HG03442 (cell line): ENCODE measurements at regions not wholly inside any gene's neighbourhood (a gene's known extent, or its start where the extent isn't known, plus 50 kb on each side); places are given as distances from the start of the nearest gene placed in this dataset.
"Not testable (repeated sequence)": the region's sequence is repeated elsewhere in the genome, so short reads cannot be mapped to it uniquely, and the experiment has no call there.

Experiments used
- ATAC-seq: cut with Tn5 transposase; IDR thresholded peaks from one replicate; pipeline ENCODE4 v1.9.1; 2021; ENCODE audit warnings: mild to moderate bottlenecking, moderate library complexity; ENCODE audit not compliant: unreplicated experiment

DNA sequence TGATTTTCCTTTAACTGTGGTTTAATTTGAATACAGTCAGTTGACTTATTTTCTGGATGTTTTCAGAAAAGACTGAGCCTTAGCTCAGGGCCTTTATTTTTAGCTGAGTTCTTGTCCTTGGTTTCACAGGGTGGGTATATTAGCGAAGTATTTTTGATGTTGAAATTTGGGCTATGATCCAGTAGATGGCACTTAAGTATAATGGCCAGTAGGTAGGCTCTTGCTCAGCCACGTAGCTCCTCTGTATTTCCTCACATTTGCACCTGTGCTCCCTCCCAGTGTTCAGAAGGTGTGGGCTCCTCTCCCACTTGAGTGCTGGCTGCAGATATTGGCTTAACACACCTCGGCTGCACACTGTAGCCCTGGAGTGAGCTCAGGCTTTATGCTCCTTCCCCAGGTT lies 549.9 kb upstream of the AMOT start:
- ATAC-seq, result no peak

DNA sequence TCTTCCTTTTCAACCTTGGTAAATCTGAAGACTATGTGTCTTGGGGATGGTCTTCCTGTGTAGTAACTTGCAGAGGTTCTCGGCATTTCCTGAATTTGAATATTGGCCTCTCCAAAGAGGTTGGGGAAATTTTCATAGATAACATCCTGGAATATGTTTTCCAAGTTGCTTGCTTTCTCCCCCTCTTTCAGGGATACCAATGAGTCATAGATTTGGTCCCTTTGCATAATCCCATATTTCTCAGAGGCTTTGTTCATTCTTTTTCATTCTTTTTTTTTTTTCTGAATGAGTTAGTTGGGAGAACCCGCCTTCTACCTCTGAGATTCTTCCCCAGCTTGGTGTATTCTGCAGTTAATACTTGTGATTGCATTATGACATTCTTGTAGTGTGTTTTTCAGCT lies 549.2 kb upstream of the AMOT start:
- ATAC-seq, result no peak

DNA sequence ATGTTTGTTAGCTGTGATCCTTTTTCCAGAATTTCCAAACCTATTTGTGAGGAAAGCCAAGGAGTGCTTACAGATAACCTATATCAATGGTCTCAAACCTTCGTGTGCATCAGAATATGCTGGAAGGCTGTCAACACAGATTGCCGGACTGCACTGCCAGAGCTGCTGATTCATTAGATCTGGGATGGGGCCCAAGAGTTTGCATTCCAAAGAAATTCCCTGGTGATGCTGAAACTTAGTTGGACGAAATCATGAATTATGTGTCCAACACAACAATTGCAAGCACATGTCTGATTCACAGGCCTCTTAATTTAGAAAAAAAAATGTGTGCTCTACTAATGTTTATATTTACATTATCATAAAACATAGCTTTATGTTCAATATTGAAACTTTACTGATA lies 544.0 kb upstream of the AMOT start:
- no peak for ATAC-seq

DNA sequence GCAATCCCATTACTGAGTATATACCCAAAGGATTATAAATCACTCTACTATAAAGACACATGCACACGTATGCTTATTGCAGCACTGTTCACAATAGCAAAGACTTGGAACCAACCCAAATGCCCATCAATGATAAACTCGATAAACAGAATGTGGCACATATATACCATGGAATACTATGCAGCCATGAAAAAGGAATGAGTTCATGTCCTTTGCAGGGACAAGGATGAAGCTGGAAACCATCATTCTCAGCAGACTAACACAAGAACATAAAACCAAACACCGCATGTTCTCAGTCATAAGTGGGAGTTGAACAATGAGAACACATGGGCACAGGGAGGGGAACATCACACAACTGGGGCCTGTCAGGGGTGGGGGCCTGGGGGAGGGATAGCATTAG lies 532.8 kb upstream of the AMOT start:
- not testable (repeated sequence) for ATAC-seq

DNA sequence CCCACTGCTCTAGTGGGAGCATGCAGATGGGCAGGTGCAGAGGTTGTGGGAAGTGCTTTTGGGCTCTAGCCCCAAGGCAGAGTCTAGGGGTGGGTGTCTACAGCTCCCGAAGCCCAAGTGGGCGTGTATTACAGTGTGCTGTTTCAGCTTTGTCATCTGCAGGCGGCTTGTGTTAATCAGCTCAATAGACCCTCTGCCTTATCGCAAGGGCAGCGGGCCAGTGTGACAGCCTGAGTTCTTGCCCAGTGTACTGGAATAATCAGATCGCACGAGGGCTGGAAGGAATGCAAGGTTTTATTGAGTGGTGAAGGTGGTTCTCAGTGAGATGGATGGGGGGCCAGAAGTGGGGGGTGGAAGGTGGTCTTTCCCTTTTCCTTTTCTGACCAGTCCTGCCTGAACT lies 529.4 kb upstream of the AMOT start:
- ATAC-seq, result no peak

DNA sequence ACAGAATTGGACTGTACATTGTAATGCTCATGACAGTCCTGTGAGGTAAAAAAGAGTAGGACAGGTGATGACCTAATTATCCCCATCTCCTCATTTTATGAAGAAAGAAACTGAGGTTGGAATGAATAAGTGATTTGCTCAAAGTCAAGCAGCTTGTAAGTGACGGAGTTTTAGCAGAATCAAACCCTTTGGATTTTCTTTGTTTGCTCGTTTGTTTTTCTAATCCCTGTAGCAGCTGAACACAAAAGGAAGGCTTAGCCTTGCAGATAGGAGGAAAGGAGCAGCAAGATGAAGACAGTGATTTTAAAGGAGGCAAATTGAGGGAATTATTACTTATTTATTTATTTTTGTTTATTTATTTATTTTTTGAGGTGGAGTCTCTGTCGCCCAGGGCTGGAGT lies 528.4 kb upstream of the AMOT start:
- ATAC-seq, result no peak

DNA sequence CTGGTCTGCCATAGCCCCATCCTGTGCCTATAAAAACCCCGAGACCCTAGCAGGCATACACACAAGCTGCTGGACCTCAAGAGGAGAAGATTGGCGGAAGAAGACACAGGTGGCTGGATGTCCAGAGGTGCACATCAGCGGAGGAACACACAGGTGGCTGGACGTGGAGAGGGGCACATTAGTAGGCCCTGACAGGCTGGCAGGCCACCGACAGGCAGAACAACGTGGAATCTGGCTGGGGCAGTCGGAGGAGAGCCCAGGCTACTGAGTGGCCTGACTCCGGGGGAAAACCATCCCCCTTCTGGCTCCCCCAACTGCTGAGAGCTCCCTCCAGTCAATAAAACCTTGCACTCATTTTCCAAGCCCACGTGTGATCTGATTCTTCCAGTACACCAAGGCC lies 512.5 kb upstream of the AMOT start:
- no peak for ATAC-seq

DNA sequence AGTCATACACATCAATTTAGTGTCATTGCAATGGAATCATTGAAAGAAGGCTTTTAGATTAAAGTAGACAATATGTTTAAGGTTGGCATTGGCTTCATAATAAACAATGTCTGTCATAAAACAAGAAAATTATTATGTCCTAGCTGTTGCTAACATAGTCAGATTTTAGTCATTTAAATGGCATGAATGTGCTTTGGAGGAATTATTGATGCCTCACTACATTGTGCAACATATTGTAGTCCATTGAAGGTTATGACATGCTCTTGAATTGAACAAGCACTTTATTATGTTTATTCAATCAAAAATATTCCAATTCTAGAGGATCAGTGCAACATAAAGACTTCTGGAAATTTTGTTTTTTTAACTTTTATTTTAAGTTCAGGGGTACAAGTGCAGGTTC lies 489.8 kb upstream of the AMOT start:
- no peak for ATAC-seq

DNA sequence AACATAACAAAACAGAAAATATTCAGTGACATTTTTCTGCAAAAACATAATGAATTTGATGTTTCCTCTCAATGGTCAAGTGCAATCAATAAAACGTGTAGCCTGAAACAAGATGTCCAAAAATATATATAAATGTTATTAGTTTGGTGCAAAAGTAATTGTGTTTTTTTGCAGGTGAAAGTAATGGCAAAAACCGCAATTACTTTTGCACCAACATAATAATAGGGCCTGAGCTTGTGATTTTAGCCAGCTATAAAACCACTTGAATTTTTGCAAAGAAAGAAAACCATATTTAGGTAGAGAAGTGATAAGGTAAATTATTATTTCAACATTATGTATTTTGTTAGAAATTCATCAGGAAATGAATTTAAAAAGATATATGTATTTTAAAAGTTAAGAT lies 475.3 kb upstream of the AMOT start:
- no peak for ATAC-seq

DNA sequence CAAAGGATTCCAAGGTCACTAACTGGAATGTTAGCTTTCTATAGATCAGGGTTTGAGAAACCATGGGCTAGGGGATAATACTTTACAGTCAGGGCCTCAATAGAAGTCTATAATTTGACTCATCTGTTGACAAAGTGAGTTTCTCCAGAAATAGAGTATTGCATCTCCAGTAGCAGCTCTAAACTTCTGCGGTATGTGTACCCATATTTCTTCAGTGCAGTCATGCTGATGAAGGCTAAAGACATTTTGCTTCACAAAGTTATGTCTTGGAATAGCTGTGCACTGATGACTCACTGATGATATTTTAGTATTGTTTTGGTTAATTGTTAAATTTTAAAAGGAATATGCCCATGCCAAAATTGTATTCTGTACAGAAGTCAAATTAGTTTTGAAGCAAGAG lies 464.9 kb upstream of the AMOT start:
- no peak for ATAC-seq

DNA sequence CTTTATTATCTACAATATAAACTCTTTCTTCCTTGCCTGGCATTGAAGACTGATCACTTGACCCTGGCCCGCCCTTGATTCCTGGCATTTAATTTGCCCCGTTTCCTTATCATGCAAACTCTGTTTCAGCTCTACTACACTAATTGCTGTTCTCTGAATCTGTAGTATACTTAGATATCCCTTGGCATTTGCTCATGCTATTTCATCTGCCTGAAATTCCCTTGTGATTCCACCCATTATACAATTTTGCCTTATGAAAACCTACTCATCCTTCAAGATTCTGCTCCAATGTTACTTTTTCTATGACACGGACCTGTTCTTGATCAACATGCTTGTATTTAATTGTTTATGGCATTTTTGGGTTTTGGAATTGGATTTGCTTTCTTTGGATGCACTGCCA lies 459.9 kb upstream of the AMOT start:
- ATAC-seq, result no peak

DNA sequence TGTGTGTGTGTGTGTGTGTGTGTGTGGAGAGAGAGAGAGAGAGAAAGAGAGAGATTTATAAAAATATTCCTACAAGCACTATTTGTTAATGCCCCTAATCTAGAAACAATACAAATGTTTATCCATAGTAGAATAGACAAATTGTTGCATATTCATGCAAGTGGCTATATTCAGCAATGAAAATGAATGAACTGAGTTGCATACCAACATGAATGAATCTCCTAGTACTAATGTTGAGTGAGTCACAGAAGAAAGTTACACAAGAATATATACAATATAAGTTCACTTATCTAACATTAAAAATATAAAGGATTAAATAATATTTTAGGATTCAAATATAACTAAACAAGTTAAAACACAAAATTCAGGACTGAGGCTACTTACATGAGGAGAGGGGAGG lies 456.8 kb upstream of the AMOT start:
- no peak for ATAC-seq

DNA sequence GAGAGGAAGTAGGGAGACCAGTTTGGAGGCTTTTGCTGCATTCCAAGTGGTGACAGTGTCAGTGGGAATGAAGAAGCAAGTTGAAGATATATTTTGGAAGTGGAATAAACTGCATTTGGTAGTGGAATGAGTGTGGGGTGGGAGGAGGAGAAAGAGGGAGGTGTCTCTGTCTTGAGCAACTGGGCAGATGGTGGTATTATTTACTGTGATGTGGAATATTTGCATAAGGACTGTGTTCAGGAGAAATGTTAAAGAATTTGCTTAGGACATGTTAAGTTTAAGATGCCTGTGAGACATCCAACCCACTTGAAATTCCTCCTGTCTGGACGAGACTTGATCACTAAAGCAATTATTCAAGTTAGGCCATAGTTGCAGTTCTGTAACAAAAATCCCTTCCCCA lies 448.9 kb upstream of the AMOT start:
- ATAC-seq, result no peak

DNA sequence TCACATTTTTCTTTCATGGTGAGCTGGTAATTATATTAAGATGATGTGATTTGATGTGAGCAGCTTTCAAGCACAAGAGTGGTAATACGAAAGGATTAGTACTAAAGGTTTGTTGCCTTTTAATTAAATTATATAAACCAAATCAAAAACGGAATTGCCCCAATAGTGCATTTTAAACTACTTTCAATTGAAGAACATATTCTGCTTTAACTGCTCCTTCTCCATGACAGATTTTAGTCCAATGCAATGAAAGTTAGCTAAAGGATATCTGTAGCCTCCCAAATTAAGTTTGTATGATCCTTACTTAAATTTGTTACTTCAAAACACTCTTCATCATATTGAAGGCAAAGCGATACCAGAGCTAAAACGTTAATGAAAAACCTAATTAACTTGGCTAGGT lies 447.1 kb upstream of the AMOT start:
- ATAC-seq, result no peak

DNA sequence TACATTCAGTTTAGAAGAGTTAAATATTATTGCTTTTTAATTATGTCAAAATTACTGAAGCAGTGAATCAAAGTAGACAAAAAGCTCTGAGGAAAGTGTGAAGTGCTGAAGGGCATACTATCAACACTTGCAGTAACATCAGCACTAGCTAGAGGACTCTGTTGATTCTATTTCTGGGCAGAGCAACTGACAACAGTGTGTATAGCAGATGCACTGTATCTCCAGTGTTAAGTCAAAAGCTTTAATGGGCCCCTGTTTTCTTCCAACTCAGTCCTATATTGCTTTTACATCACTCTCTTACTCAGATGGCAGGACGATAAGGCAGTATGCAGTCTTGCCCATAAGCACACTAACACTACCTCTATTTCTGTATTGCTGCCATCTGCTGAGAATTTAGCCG lies 435.2 kb upstream of the AMOT start:
- ATAC-seq, result no peak

DNA sequence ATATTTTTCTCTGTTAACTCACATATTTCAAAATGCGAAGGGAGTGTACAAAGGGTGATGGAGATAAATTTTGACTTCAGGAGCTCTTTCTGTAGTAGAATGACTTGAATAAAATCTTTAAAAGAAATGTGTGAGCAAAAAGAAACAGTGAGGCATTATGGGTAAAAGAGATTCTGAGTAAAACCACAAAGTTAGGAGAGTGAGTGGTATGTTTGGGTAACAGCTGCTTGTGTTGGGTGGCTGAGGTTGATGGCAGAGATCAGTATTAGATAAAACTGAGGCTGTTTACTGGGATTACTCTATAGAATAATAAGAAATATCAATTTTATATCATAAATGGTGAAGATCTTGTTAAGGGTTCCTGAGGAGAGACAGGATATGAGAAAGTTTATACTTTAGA lies 434.2 kb upstream of the AMOT start:
- ATAC-seq, result no peak

DNA sequence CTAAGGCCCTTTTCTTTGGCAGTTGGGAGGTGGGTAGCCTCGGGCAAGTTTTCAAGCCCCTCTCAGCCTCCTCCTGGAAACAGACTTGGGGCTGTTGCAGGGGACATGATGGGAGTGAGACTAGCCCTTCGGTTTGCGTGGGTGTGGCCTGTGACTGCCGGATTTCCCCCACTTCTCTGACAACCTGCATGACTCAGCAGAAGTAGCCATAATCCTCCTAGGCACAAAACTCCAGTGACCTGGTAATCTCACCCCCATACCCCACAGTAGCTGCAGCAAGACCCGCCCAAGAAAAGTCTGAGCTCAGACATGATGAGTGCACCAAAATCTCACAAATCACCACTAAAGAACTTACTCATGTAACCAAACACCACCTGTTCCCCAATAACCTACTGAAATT lies 433.7 kb upstream of the AMOT start:
- no peak for ATAC-seq

DNA sequence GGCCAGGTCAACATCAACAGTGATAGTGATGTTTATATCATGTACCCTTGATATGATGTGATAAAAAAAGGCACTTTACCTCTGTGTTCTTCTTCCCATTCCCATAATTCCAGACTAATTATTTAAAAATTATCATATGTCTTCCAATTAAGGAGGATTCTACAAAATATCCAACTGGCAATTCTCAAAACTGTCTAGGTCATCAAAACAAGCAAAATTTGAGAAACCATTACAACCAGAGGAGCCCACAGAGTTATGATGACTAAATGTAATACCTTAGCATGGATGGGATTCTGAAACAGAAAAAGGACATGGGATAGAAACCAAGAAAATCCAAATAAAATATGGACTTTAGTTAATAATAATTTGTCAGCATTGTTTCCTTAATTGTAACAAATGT lies 428.6 kb upstream of the AMOT start:
- ATAC-seq, result no peak

DNA sequence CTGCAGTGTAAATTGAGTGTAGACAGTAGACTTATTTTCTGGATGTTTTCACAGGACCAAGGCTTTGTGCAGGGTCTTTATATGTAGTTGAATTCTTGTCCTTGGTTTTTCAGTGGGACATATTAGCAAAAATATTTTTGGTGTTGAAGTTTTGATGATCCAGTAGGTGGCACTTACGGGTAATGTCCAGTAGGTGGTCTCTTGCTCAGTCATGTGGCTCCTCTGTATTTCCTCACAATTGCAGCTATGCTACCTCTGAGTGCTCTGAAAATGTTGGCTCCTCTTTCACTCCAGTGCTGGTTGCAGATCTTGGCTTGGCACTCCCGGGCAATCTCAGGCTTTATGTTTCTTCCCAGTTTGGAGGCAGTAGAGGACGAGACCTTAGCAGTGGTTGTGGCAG lies 419.8 kb upstream of the AMOT start:
- no peak for ATAC-seq

DNA sequence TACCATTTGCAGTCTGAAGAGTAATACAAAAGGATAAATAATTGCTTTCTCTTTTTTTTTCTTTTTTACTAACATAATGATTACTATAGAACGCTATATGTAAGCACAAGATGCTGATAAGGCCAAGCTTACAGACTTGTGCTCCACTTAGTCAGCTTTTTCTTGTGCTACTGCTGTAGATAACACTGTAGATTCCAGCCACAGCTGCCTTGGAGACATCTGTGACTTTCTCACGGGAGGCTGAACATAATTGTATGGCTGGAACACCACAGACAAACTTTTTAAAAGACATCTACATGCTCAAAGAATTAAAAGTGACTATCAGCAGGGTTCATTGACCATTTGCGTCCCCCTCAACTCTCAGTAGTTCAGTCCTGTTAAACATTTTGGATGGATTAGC lies 381.7 kb upstream of the AMOT start:
- no peak for ATAC-seq

DNA sequence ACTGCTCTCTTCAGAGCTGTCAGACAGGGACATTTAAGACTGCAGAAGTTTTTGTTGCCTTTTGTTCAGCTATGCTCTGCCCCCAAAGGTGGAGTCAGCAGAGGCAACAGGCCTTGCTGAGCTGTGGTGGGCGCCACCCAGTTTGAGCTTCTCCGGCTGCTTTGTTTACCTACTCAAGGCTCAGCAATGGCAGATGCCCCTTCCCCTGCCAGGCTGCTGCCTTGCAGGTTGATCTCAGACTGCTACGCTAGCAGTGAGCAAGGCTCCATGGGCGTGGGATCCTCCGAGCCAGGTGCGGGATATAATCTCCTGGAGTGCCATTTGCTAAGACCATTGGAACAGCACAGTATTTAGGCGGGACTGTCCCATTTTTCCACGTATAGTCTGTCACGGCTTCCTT lies 371.4 kb upstream of the AMOT start:
- ATAC-seq, result no peak

DNA sequence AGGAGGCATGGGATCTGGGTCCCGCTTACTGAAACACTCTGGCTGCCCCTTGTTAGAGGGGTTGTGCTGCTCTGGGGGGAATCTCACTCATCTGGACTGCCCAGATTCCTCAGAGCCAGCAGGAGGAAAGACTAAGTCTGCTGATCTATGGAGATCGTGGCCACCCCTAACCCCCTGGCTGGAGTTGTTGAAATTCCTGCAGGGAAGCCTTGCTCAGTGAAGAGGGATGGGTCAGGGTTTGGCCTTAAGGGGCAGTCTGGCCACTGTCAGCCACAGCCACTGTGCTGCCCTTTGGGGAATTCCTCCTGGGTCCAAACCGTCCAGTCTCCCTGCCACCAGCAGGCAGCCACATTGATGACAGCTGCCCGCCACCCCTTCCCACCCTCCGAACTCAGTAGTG lies 362.0 kb upstream of the AMOT start:
- ATAC-seq, result no peak

DNA sequence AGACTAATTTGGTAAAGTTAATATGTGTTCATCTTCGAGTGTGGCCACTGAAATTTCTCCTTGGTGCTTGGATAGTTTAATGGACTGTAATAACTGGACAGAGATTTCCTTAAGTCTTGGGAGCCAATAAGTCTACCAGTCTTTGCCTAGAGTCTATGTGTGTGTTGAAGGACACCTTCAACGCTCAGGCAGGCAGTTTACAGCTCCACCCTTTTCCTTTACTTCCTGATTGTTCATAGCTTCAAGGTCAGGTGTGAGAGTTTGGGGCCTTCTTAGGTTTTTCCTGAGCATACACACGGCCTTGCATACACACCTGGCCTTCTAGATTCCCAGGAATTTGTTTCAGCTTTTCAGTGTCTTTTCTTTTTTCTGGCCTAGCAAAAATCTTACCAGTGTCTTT lies 355.3 kb upstream of the AMOT start:
- ATAC-seq, result no peak

DNA sequence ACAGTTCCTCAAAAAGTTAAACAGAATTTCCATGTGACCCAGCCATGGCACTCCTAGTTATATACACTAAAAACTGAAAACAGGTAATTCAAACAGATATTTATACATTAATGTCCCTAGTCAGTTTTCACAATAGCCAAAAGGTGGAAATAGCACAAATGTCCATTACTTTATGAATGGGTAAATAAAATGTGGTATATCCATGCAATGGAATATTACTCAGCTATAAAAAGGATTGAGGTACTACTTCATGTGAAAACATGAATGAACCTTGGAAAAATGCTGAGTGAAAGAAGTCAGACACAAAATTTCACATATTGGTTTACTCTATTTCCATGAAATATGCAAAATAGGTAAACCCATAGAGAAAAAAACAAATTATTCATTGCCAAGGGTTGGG lies 351.8 kb upstream of the AMOT start:
- no peak for ATAC-seq
